H1 (cell line): ENCODE measurements at regions not wholly inside any gene's neighbourhood (a gene's known extent, or its start where the extent isn't known, plus 50 kb on each side); places are given as distances from the start of the nearest gene placed in this dataset.

ENCODE experiments used
- HDAC2 ChIP-seq, 2 experiments: fragments of 300-600 bp in 1 of 2; sonication (generic) in 1 of 2; IDR thresholded peaks; 2 replicates each; pipeline ENCODE4 v1.6.1; 2011 to 2012; ENCODE audit warnings: low read depth in 2 of 2, low read length in 2 of 2, mild to moderate bottlenecking in 2 of 2, moderate library complexity in 2 of 2, borderline replicate concordance in 1 of 2, inconsistent platforms in 1 of 2
- NANOG ChIP-seq: IDR thresholded peaks from 2 replicates; pipeline ENCODE4 v1.6.1; 2011; ENCODE audit warnings: low read length, low read depth, mild to moderate bottlenecking, inconsistent platforms; ENCODE audit not compliant: insufficient read depth, poor library complexity, severe bottlenecking
- POLR2AphosphoS5 ChIP-seq: IDR thresholded peaks from 2 replicates; pipeline ENCODE4 v1.6.1; 2011; ENCODE audit warnings: low read depth, low read length

- TF ChIP-seq HDAC2 (IDR thresholded peaks at IDR 0.05; ENCODE audit: borderline replicate concordance in 1 of 2, low read depth in 2 of 2, low read length in 2 of 2) = no peak
- no peak for TF ChIP-seq NANOG
- TF ChIP-seq POLR2AphosphoS5 = no peak
Observed at GRCh38 chr2:139080244-139080643, 300.1 kb upstream of the NXPH2 start.
